Stimulated activated naive CD8-positive, alpha-beta T cell treated with anti-CD3 and anti-CD28 coated beads, Interleukin-15, Interleukin-2, amounts not matched to agents 100 ng/mL and 50 ng/mL, for 24 hours (primary cell): ENCODE measurements at regions not wholly inside any gene's neighbourhood (a gene's known extent, or its start where the extent isn't known, plus 50 kb on each side); places are given as distances from the start of the nearest gene placed in this dataset.

Experiments used
- H3K27ac Mint-ChIP-seq: one replicate; pipeline ENCODE4 v1.8.0; 2021; ENCODE audit warnings: mild to moderate bottlenecking, mixed read lengths
- H3K27me3 Mint-ChIP-seq: one replicate; pipeline ENCODE4 v1.8.0; 2021; ENCODE audit warnings: mixed read lengths
- H3K36me3 Mint-ChIP-seq: one replicate; pipeline ENCODE4 v1.8.0; 2021; ENCODE audit warnings: low read depth, mixed read lengths
- H3K4me1 Mint-ChIP-seq: one replicate; pipeline ENCODE4 v1.8.0; 2021; ENCODE audit warnings: low read depth, mixed read lengths
- H3K4me3 Mint-ChIP-seq: one replicate; pipeline ENCODE4 v1.8.0; 2021; ENCODE audit warnings: mild to moderate bottlenecking, mixed read lengths
- H3K9me3 Mint-ChIP-seq: one replicate; pipeline ENCODE4 v1.8.0; 2021; ENCODE audit warnings: mixed read lengths

GRCh38 chr2:12269041-12269972, 447.4 kb upstream of the TRIB2 start:
- no peaks in the 10 kb centered on the region for H3K9me3 Mint-ChIP-seq
- no peaks in the 10 kb centered on the region for H3K36me3 Mint-ChIP-seq
- H3K27me3 Mint-ChIP-seq: no peaks in the 10 kb centered on the region
- no peak overlapping the region for H3K27ac Mint-ChIP-seq
- no peak overlapping the region for H3K4me3 Mint-ChIP-seq
- H3K4me1 Mint-ChIP-seq: peaks cover 21% of the 10 kb centered on the region

GRCh38 chr2:12270876-12271588, 445.7 kb upstream of the TRIB2 start:
- no peaks in the 10 kb centered on the region for H3K9me3 Mint-ChIP-seq
- peaks cover 11% of the 10 kb centered on the region for H3K4me1 Mint-ChIP-seq
- no peak overlapping the region for H3K27ac Mint-ChIP-seq
- no peak overlapping the region for H3K4me3 Mint-ChIP-seq
- H3K27me3 Mint-ChIP-seq: no peaks in the 10 kb centered on the region
- H3K36me3 Mint-ChIP-seq: no peaks in the 10 kb centered on the region

- no peak overlapping the region for H3K27ac Mint-ChIP-seq
Observed at GRCh38 chr2:12271589-12271984, 445.1 kb upstream of the TRIB2 start.

GRCh38 chr2:12273111-12273510, 443.6 kb upstream of the TRIB2 start:
- Mint-ChIP-seq H3K9me3 (no peaks in the 10 kb centered on the region), H3K27me3 (peaks cover 5% of the 10 kb centered on the region), H3K36me3 (no peaks in the 10 kb centered on the region), H3K4me1 (peaks cover 24% of the 10 kb centered on the region), H3K4me3 (no peak overlapping the region), H3K27ac (no peak overlapping the region)

More at GRCh38 chr2:12271589-12271984, 445.1 kb upstream of the TRIB2 start:
- Mint-ChIP-seq H3K36me3 (no peaks in the 10 kb centered on the region), H3K9me3 (no peaks in the 10 kb centered on the region), H3K4me3 (no peak overlapping the region), H3K4me1 (peaks cover 14% of the 10 kb centered on the region), H3K27me3 (peaks cover under 1% of the 10 kb centered on the region)

GRCh38 chr2:12274591-12274990, 442.1 kb upstream of the TRIB2 start:
- Mint-ChIP-seq H3K36me3 (no peaks in the 10 kb centered on the region), H3K27me3 (peaks cover 5% of the 10 kb centered on the region), H3K4me1 (peaks cover 24% of the 10 kb centered on the region), H3K9me3 (peaks cover 4% of the 10 kb centered on the region), H3K4me3 (no peak overlapping the region), H3K27ac (no peak overlapping the region)

- Mint-ChIP-seq H3K27ac (peak overlapping the region; percentile 11), H3K4me1 (peaks cover 13% of the 10 kb centered on the region), H3K27me3 (peaks cover 10% of the 10 kb centered on the region), H3K4me3 (no peak overlapping the region), H3K36me3 (peaks cover 3% of the 10 kb centered on the region), H3K9me3 (peaks cover 10% of the 10 kb centered on the region)
Observed at GRCh38 chr2:12277241-12278034, 439.3 kb upstream of the TRIB2 start.

- peaks cover 10% of the 10 kb centered on the region for H3K9me3 Mint-ChIP-seq
- peaks cover 10% of the 10 kb centered on the region for H3K27me3 Mint-ChIP-seq
- H3K27ac Mint-ChIP-seq: no peak overlapping the region
- H3K4me1 Mint-ChIP-seq: peaks cover 14% of the 10 kb centered on the region
- H3K36me3 Mint-ChIP-seq: peaks cover 3% of the 10 kb centered on the region
- H3K4me3 Mint-ChIP-seq: no peak overlapping the region
Observed at GRCh38 chr2:12278217-12278750, 438.5 kb upstream of the TRIB2 start.

- Mint-ChIP-seq H3K4me3 (no peak overlapping the region), H3K27ac (no peak overlapping the region)
Observed at GRCh38 chr2:12282780-12283695, 433.7 kb upstream of the TRIB2 start.

GRCh38 chr2:12284037-12284436, 432.7 kb upstream of the TRIB2 start:
- no peak overlapping the region for H3K4me3 Mint-ChIP-seq
- peaks cover 9% of the 10 kb centered on the region for H3K36me3 Mint-ChIP-seq
- no peak overlapping the region for H3K27ac Mint-ChIP-seq
- H3K27me3 Mint-ChIP-seq: peaks cover 13% of the 10 kb centered on the region
- peaks cover 9% of the 10 kb centered on the region for H3K9me3 Mint-ChIP-seq
- peaks cover 27% of the 10 kb centered on the region for H3K4me1 Mint-ChIP-seq

More at GRCh38 chr2:12282780-12283695, 433.7 kb upstream of the TRIB2 start:
- H3K27me3 Mint-ChIP-seq: peaks cover 10% of the 10 kb centered on the region
- peaks cover 9% of the 10 kb centered on the region for H3K36me3 Mint-ChIP-seq
- H3K4me1 Mint-ChIP-seq: peaks cover 21% of the 10 kb centered on the region
- peaks cover 10% of the 10 kb centered on the region for H3K9me3 Mint-ChIP-seq

- H3K4me3 Mint-ChIP-seq: peak overlapping the region; percentile 14
- H3K27me3 Mint-ChIP-seq: peaks cover 13% of the 10 kb centered on the region
- peaks cover 9% of the 10 kb centered on the region for H3K36me3 Mint-ChIP-seq
- peaks cover 6% of the 10 kb centered on the region for H3K9me3 Mint-ChIP-seq
- H3K4me1 Mint-ChIP-seq: peaks cover 27% of the 10 kb centered on the region
- peak overlapping the region; percentile 56 for H3K27ac Mint-ChIP-seq
Observed at GRCh38 chr2:12284487-12284886, 432.2 kb upstream of the TRIB2 start.

GRCh38 chr2:12286347-12286746, 430.4 kb upstream of the TRIB2 start:
- H3K36me3 Mint-ChIP-seq: peaks cover 5% of the 10 kb centered on the region
- H3K27me3 Mint-ChIP-seq: peaks cover 17% of the 10 kb centered on the region
- H3K9me3 Mint-ChIP-seq: peaks cover 3% of the 10 kb centered on the region
- H3K4me3 Mint-ChIP-seq: no peak overlapping the region
- H3K27ac Mint-ChIP-seq: no peak overlapping the region
- H3K4me1 Mint-ChIP-seq: peaks cover 30% of the 10 kb centered on the region

GRCh38 chr2:12287220-12287751, 429.4 kb upstream of the TRIB2 start:
- H3K4me1 Mint-ChIP-seq: peaks cover 35% of the 10 kb centered on the region
- H3K9me3 Mint-ChIP-seq: peaks cover 3% of the 10 kb centered on the region
- H3K27ac Mint-ChIP-seq: no peak overlapping the region
- peaks cover 24% of the 10 kb centered on the region for H3K27me3 Mint-ChIP-seq
- peaks cover 5% of the 10 kb centered on the region for H3K36me3 Mint-ChIP-seq
- H3K4me3 Mint-ChIP-seq: no peak overlapping the region

- Mint-ChIP-seq H3K4me1 (peaks cover 35% of the 10 kb centered on the region), H3K27ac (no peak overlapping the region), H3K9me3 (peaks cover 6% of the 10 kb centered on the region), H3K36me3 (peaks cover 5% of the 10 kb centered on the region), H3K4me3 (no peak overlapping the region), H3K27me3 (peaks cover 24% of the 10 kb centered on the region)
Observed at GRCh38 chr2:12288048-12288447, 428.7 kb upstream of the TRIB2 start.
